Prostate gland (tissue), 2 donors: ENCODE measurements at regions not wholly inside any gene's neighbourhood (a gene's known extent, or its start where the extent isn't known, plus 50 kb on each side); places are given as distances from the start of the nearest gene placed in this dataset.

Source experiments
- CTCF ChIP-seq, 4 experiments: fragments of 200-600 bp in 2 of 4; fragments of 450-650 bp in 2 of 4; sonication (generic) in 2 of 4; IDR thresholded peaks; 1 replicate in 3 of 4; 2 replicates in 1 of 4; pipeline ENCODE4 v1.5.1; 2016 to 2019; ENCODE audit warnings: antibody characterized with exemption in 4 of 4, mild to moderate bottlenecking in 2 of 4, moderate library complexity in 2 of 4
- POLR2A ChIP-seq: fragments of 450-650 bp; IDR thresholded peaks from one replicate; pipeline ENCODE4 v1.6.1; 2016; ENCODE audit warnings: antibody characterized with exemption, mild to moderate bottlenecking

- TF ChIP-seq CTCF (IDR thresholded peaks at IDR 0.05) = no peak
- no peak for TF ChIP-seq POLR2A
These were observed 190.0 kb downstream of the DHX35 start for GRCh38 chr20:39152126-39152525.
